NT2/D1 (cell line): ENCODE measurements at regions not wholly inside any gene's neighbourhood (a gene's known extent, or its start where the extent isn't known, plus 50 kb on each side); places are given as distances from the start of the nearest gene placed in this dataset.

Experiments used
- SUZ12 ChIP-seq: IDR thresholded peaks from 2 replicates; pipeline ENCODE4 v1.6.1; 2011; ENCODE audit not compliant: insufficient read length, insufficient read depth; ENCODE audit errors: extremely low read depth
- YY1 ChIP-seq: IDR thresholded peaks from 2 replicates; pipeline ENCODE4 v1.6.1; 2011; ENCODE audit not compliant: insufficient read length, insufficient read depth
- ZNF274 ChIP-seq: IDR thresholded peaks from 2 replicates; pipeline ENCODE4 v1.6.1; 2011; ENCODE audit warnings: mild to moderate bottlenecking, low read depth, low read length

- no peak for TF ChIP-seq YY1
- no peak for TF ChIP-seq ZNF274
- no peak for TF ChIP-seq SUZ12
Measured at GRCh38 chr6:84416043-84416657, 188.7 kb upstream of the CEP162 start.
